ENCODE measurements at regions not wholly inside any gene's neighbourhood (a gene's known extent, or its start where the extent isn't known, plus 50 kb on each side); places are given as distances from the start of the nearest gene placed in this dataset.

DNA sequence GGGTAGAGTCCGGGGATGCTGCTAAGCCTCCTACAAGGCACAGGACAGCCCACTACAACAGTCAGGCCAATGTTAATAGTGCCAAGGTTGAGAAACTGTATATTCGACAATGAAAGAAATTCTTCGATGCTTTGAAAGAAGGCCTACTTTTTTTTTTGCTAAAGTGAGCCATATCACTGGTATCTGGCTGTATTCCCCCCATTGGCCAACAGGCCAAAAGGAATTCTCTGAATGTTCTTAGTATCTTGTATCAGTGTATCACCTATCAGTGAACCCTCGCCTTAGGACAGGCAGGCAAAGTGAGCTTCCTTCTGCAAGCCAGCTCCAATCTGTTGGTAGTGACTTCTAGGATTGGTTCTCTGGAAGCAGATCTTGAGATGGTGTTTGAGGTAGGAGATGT, 74.2 kb downstream of the SNTN start:
- no peak overlapping the region for H2AK5ac ChIP-seq (ENCODE audit: insufficient read length, low read length)
- H3K9me3 Mint-ChIP-seq, result peaks cover 5 to 16% of the 10 kb centered on the region in 2 experiments; a peak in 4 of 5 replicates

More for the DNA sequence above, 74.2 kb downstream of the SNTN start:
- H3K23ac ChIP-seq (ENCODE audit: insufficient read length, low read depth, low read length), result no peak overlapping the region
- no peak overlapping the region for H4K8ac ChIP-seq (replicated peaks; ENCODE audit: insufficient read length, low read depth, low read length)
- no peak overlapping the region for H4K5ac ChIP-seq (ENCODE audit: insufficient read length, low read depth, low read length)
- H3K4me2 ChIP-seq (ENCODE audit: insufficient read depth, insufficient read length, low read length), result no peak overlapping the region
- H3K4ac ChIP-seq (ENCODE audit: low read depth, low read length), result no peak overlapping the region
- H3K9ac ChIP-seq (ENCODE audit: extremely low read depth, insufficient read length, low read length), result no peak overlapping the region
- H3K27me3 ChIP-seq (ENCODE audit: insufficient read depth, low read length), result no peaks in the 10 kb centered on the region
- H2BK20ac ChIP-seq (ENCODE audit: low read depth, low read length, poor library complexity, severe bottlenecking), result no peak overlapping the region
- no peaks in the 10 kb centered on the region for H3K9me3 ChIP-seq (ENCODE audit: control insufficient read depth, low read depth, low read length)
- H2BK15ac ChIP-seq (ENCODE audit: low read depth, low read length), result no peak overlapping the region
- TF ChIP-seq, protein P1, sequence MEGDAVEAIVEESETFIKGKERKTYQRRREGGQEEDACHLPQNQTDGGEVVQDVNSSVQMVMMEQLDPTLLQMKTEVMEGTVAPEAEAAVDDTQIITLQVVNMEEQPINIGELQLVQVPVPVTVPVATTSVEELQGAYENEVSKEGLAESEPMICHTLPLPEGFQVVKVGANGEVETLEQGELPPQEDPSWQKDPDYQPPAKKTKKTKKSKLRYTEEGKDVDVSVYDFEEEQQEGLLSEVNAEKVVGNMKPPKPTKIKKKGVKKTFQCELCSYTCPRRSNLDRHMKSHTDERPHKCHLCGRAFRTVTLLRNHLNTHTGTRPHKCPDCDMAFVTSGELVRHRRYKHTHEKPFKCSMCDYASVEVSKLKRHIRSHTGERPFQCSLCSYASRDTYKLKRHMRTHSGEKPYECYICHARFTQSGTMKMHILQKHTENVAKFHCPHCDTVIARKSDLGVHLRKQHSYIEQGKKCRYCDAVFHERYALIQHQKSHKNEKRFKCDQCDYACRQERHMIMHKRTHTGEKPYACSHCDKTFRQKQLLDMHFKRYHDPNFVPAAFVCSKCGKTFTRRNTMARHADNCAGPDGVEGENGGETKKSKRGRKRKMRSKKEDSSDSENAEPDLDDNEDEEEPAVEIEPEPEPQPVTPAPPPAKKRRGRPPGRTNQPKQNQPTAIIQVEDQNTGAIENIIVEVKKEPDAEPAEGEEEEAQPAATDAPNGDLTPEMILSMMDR (conservative IDR thresholded peaks at IDR 0.05), result no peak
- Mint-ChIP-seq H3K27me3 (ENCODE audit: low read depth) (no peaks in the 10 kb centered on the region), H3K27ac (no peak overlapping the region), H3K4me3 (no peak overlapping the region), H3K4me1 (peaks cover 17 to 21% of the 10 kb centered on the region in 2 experiments), H3K36me3 (ENCODE audit: insufficient read depth in 1 of 3, low read depth in 3 of 3) (peaks cover 1 to 17% (median 3%) of the 10 kb centered on the region in 3 experiments; a peak in 2 of 7 replicates)
- no peaks in the 10 kb centered on the region for H3K23me2 ChIP-seq (ENCODE audit: insufficient read length, low read depth, low read length, poor library complexity, severe bottlenecking)
- no CpG with 5 or more reads among the region's 4 CpGs for WGBS (ENCODE audit: extremely low coverage, insufficient read length, low lambda C conversion rate)
- H3K18ac ChIP-seq (ENCODE audit: insufficient read length, low read depth, low read length), result no peak overlapping the region
- no peak overlapping the region for H3K14ac ChIP-seq (ENCODE audit: insufficient read depth, low read length)
- H2BK12ac ChIP-seq (ENCODE audit: insufficient read length, low read depth, low read length), result no peak overlapping the region
- H4K20me1 ChIP-seq (ENCODE audit: control insufficient read depth, insufficient read depth, insufficient read length), result no peaks in the 10 kb centered on the region
- H4K91ac ChIP-seq (ENCODE audit: insufficient read length, low read depth, low read length), result no peak overlapping the region
- DNase-seq, result no peak
- H3T11ph ChIP-seq (ENCODE audit: low read length), result no peak overlapping the region
- no peak overlapping the region for H2BK5ac ChIP-seq (ENCODE audit: insufficient read length, low read length)
- no peaks in the 10 kb centered on the region for H3K79me1 ChIP-seq (ENCODE audit: insufficient read depth, low read depth, low read length, poor library complexity, severe bottlenecking)
- H3K56ac ChIP-seq (ENCODE audit: insufficient read length, low read depth, low read length), result no peak overlapping the region
- H2BK120ac ChIP-seq (ENCODE audit: low read depth, low read length, poor library complexity, severe bottlenecking), result no peak overlapping the region
- no peaks in the 10 kb centered on the region for H3K79me2 ChIP-seq (ENCODE audit: insufficient read depth, low read length)
- H2AFZ ChIP-seq (ENCODE audit: low read length), result no peak overlapping the region
- no peaks in the 10 kb centered on the region for H3K4me1 ChIP-seq (ENCODE audit: insufficient read depth, low read length)
- no peak overlapping the region for H3K27ac ChIP-seq (ENCODE audit: insufficient read length, low read depth, low read length)
